GM12878 (cell line): ENCODE measurements at regions not wholly inside any gene's neighbourhood (a gene's known extent, or its start where the extent isn't known, plus 50 kb on each side); places are given as distances from the start of the nearest gene placed in this dataset.

Experiments
- BMI1 ChIP-seq: fragments of 450-650 bp; IDR thresholded peaks from 2 replicates; pipeline ENCODE4 v1.6.1; 2016; ENCODE audit warnings: mild to moderate bottlenecking, moderate library complexity, borderline replicate concordance
- BRCA1 ChIP-seq: IDR thresholded peaks from 2 replicates; pipeline ENCODE4 v1.6.1; 2011; ENCODE audit warnings: low read depth, low read length, improper control_type of control experiment
- HCFC1 ChIP-seq: fragments of 150-350 bp; IDR thresholded peaks from 2 replicates; pipeline ENCODE4 v1.6.1; 2014; ENCODE audit warnings: low read length
- POLR2A ChIP-seq: IDR thresholded peaks from 2 replicates; pipeline ENCODE4 v1.6.1; 2011; ENCODE audit warnings: low read depth, mild to moderate bottlenecking, low read length
- SP1 ChIP-seq: IDR thresholded peaks from one replicate; pipeline ENCODE4 v1.6.1; 2011; ENCODE audit warnings: low read depth, low read length
- YY1 ChIP-seq: IDR thresholded peaks from 2 replicates; pipeline ENCODE4 v1.6.1; 2011; ENCODE audit warnings: low read depth, mild to moderate bottlenecking, low read length
- TF ChIP-seq, protein P1 (sequence below), 3 experiments: IDR thresholded peaks in 2 of 3; conservative IDR thresholded peaks in 1 of 3; 2 replicates each; pipeline ENCODE4 v1.5.1; 2011; ENCODE audit warnings: low read depth in 3 of 3, low read length in 3 of 3, mild to moderate bottlenecking in 3 of 3, control low read depth in 2 of 3, moderate library complexity in 2 of 3, inconsistent platforms in 1 of 3, mixed read lengths in 1 of 3; ENCODE audit not compliant: control insufficient read depth in 2 of 3, insufficient read depth in 1 of 3; ENCODE audit errors: extremely low read depth in 1 of 3
- TF ChIP-seq, protein P2 (sequence below): IDR thresholded peaks from 2 replicates; pipeline ENCODE4 v1.6.1; 2012; ENCODE audit warnings: mild to moderate bottlenecking, low read depth, low read length

DNA sequence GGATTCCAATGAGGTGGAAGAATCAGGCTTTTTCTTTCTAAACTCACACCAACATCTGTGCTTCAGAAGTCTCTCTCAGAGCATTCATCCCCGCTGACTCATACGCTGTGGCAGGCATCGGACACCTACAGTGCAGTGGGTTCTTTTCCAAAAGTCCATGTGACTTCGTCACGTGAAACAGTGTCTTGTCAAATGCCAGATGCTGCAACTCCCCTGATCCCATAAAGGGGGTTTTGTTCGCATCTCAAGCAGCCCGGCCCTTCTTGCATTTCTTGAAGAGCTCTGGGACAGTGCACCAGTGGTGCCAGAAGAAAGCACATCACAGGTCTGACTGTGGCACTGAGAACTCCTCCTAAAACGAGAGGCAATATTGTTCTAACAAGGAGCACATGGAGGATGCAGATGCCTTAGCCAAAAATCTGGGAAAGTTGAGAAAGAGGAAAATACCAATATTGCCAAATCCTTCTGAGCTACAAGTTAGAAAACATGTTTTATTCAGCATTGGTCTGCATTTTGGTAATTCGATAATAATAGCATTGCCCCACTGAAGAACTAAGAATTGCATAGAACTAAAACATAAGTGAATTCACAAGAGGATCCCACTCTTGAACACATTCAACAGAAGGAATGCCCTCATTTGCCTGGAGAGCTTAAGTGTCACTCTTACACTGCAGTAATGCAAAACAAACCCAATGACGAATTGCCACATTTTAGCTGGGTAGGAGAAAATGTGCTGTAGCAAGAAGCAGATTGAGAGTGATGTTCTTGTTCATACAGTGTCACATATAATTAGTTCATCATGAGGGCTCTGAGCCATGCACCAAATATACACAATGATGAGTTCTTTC, 204.4 kb downstream of the CXCL12 start:
- TF ChIP-seq YY1: no peak
- TF ChIP-seq, protein P1, sequence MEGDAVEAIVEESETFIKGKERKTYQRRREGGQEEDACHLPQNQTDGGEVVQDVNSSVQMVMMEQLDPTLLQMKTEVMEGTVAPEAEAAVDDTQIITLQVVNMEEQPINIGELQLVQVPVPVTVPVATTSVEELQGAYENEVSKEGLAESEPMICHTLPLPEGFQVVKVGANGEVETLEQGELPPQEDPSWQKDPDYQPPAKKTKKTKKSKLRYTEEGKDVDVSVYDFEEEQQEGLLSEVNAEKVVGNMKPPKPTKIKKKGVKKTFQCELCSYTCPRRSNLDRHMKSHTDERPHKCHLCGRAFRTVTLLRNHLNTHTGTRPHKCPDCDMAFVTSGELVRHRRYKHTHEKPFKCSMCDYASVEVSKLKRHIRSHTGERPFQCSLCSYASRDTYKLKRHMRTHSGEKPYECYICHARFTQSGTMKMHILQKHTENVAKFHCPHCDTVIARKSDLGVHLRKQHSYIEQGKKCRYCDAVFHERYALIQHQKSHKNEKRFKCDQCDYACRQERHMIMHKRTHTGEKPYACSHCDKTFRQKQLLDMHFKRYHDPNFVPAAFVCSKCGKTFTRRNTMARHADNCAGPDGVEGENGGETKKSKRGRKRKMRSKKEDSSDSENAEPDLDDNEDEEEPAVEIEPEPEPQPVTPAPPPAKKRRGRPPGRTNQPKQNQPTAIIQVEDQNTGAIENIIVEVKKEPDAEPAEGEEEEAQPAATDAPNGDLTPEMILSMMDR (IDR thresholded peaks at IDR 0.05 in 2 of 3, conservative IDR thresholded peaks at IDR 0.05 in 1 of 3; ENCODE audit: control insufficient read depth in 2 of 3, extremely low read depth in 1 of 3, insufficient read depth in 1 of 3, low read depth in 3 of 3, low read length in 3 of 3): no peak
- TF ChIP-seq, protein P2, sequence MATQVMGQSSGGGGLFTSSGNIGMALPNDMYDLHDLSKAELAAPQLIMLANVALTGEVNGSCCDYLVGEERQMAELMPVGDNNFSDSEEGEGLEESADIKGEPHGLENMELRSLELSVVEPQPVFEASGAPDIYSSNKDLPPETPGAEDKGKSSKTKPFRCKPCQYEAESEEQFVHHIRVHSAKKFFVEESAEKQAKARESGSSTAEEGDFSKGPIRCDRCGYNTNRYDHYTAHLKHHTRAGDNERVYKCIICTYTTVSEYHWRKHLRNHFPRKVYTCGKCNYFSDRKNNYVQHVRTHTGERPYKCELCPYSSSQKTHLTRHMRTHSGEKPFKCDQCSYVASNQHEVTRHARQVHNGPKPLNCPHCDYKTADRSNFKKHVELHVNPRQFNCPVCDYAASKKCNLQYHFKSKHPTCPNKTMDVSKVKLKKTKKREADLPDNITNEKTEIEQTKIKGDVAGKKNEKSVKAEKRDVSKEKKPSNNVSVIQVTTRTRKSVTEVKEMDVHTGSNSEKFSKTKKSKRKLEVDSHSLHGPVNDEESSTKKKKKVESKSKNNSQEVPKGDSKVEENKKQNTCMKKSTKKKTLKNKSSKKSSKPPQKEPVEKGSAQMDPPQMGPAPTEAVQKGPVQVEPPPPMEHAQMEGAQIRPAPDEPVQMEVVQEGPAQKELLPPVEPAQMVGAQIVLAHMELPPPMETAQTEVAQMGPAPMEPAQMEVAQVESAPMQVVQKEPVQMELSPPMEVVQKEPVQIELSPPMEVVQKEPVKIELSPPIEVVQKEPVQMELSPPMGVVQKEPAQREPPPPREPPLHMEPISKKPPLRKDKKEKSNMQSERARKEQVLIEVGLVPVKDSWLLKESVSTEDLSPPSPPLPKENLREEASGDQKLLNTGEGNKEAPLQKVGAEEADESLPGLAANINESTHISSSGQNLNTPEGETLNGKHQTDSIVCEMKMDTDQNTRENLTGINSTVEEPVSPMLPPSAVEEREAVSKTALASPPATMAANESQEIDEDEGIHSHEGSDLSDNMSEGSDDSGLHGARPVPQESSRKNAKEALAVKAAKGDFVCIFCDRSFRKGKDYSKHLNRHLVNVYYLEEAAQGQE: no peak
- TF ChIP-seq SP1: no peak
- no peak for TF ChIP-seq POLR2A
- TF ChIP-seq HCFC1: no peak
- TF ChIP-seq BRCA1: no peak
- no peak for TF ChIP-seq BMI1
